Heart left ventricle (tissue), 16 donors: ENCODE measurements at regions not wholly inside any gene's neighbourhood (a gene's known extent, or its start where the extent isn't known, plus 50 kb on each side); places are given as distances from the start of the nearest gene placed in this dataset.

ENCODE experiments used
- ATAC-seq, 4 donors: fragments of 200-7000 bp; cut with Tn5 transposase; one replicate each; pipeline ENCODE4 v1.9.1; 2020 to 2022; ENCODE audit warnings: moderate library complexity in 4 of 4, mild to moderate bottlenecking in 3 of 4, moderate number of reproducible peaks in 1 of 4
- DNase-seq, 5 donors: peaks; one replicate each; pipeline ENCODE4 v3.0.0-alpha.2; 2020
- H3K27ac ChIP-seq, 12 donors: fragments of 200-600 bp; sonication (generic) in 4 of 12; one replicate each; pipeline versions ENCODE4 v1.5.0 to v1.8.0; 2016 to 2022; ENCODE audit warnings: mild to moderate bottlenecking in 2 of 12
- H3K27me3 ChIP-seq, 9 donors: fragments of 200-600 bp; sonication (generic) in 2 of 9; one replicate each; pipeline versions ENCODE4 v1.5.1 to v1.8.0; 2016 to 2022; ENCODE audit warnings: mild to moderate bottlenecking in 3 of 9
- H3K36me3 ChIP-seq, 9 donors: fragments of 200-600 bp; sonication (generic) in 2 of 9; one replicate each; pipeline versions ENCODE4 v1.5.0 to v1.8.0; 2018 to 2022; ENCODE audit warnings: mild to moderate bottlenecking in 2 of 9
- H3K4me1 ChIP-seq, 12 donors: fragments of 200-600 bp; sonication (generic) in 4 of 12; one replicate each; pipeline versions ENCODE4 v1.5.0 to v1.8.0; 2016 to 2022; ENCODE audit warnings: mild to moderate bottlenecking in 3 of 12
- H3K4me3 ChIP-seq, 12 donors: fragments of 200-600 bp; sonication (generic) in 4 of 12; one replicate each; pipeline versions ENCODE4 v1.5.0 to v1.8.0; 2017 to 2022; ENCODE audit warnings: mild to moderate bottlenecking in 9 of 12, moderate library complexity in 4 of 12
- H3K9me3 ChIP-seq, 12 donors: fragments of 200-600 bp; sonication (generic) in 4 of 12; one replicate each; pipeline versions ENCODE4 v1.5.0 to v1.8.0; 2016 to 2022; ENCODE audit warnings: mild to moderate bottlenecking in 1 of 12
- POLR2A ChIP-seq, 2 donors: fragments of 450-650 bp; IDR thresholded peaks; one replicate each; pipeline ENCODE4 v1.6.1; 2017; ENCODE audit warnings: antibody characterized with exemption in 2 of 2, mild to moderate bottlenecking in 2 of 2, moderate library complexity in 2 of 2
- WGBS, 4 donors: extraction: QIAGEN DNeasy Blood & Tissue Kit in 2 of 4; methylation state at CpG; one replicate each; pipeline versions ENCODE4 v1.1.5 to v1.1.7; 2013 to 2018; 5-methylcytosine and 5-hydroxymethylcytosine counted together
- intact Hi-C, 10 donors: fragments of 100-400 bp; cut with DNase I; formaldehyde crosslinking; loops; one replicate each; pipeline versions ENCODE4 v1.11.1 to v1.14.2; 2022
- TF ChIP-seq, protein P1 (sequence below), 12 donors: fragments of 200-600 bp; sonication (generic) in 4 of 12; IDR thresholded peaks; one replicate each; pipeline versions ENCODE4 v1.5.0 to v1.8.0; 2018 to 2022; ENCODE audit warnings: antibody characterized with exemption in 12 of 12, mild to moderate bottlenecking in 5 of 12
- donor health status: ischemic (EF 13 %, LVEDD 7.1; RV severe dilation, severe dysfunction).
- donor health status: healthy with polysubstance abuse.
- donor health status: DM: no; HTN: yes; CAD: no.
- donor health status: DM: no; HTN: no; CAD: no.
- donor health status: ischemic (EF 25% LVEDD 6.9; RV normal size, moderate dysfunction).
- donor health status: ischemic (EF 25% LVEDD 5.7; RV mildly dilated, moderate dysfunction).
- donor health status: healthy.
- donor health status: DM: yes; HTN: yes; CAD: no.
- donor health status: ischemic (EF 35%, LVEDD 5.7; RV mildly dilated, moderate dysfunction).
- donor health status: nonischemic (EF 11% LVEDD 7.7; RV severe dilation, severe dysfunction).
- donor health status: DM: yes; HTN: yes; CAD: no.
- donor health status: PGD.
- donor health status: ischemic (EF 29% LVEDD 5.4; RV normal size, mild dysfunction).
- donor health status: nonischemic (EF 23%, LVEDD 6.1; RV moderate dilation, normal function).

DNA sequence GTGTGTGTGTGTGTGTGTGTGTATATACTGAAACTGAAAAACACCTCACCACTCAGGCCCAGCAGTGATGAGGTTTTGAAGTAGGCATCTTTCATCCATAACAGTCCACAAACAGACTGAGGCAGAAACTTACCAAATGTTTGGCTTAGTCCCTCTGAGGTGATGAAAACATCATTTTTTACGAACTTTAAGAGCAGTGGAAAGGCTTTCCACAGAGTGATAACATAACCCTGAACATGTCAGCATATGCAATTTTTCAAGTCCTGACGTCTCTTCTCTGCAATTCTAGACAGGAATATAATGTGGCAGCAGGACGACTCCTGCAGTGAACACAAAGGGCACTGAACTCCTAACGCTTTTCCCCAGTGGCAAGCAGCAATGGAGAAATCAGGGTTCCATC lies 247.0 kb upstream of the THBS1 start:
- H3K27me3 ChIP-seq, result no peaks in the 10 kb centered on the region
- TF ChIP-seq, protein P1, sequence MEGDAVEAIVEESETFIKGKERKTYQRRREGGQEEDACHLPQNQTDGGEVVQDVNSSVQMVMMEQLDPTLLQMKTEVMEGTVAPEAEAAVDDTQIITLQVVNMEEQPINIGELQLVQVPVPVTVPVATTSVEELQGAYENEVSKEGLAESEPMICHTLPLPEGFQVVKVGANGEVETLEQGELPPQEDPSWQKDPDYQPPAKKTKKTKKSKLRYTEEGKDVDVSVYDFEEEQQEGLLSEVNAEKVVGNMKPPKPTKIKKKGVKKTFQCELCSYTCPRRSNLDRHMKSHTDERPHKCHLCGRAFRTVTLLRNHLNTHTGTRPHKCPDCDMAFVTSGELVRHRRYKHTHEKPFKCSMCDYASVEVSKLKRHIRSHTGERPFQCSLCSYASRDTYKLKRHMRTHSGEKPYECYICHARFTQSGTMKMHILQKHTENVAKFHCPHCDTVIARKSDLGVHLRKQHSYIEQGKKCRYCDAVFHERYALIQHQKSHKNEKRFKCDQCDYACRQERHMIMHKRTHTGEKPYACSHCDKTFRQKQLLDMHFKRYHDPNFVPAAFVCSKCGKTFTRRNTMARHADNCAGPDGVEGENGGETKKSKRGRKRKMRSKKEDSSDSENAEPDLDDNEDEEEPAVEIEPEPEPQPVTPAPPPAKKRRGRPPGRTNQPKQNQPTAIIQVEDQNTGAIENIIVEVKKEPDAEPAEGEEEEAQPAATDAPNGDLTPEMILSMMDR (IDR thresholded peaks at IDR 0.05), result no peak
- TF ChIP-seq POLR2A (IDR thresholded peaks at IDR 0.05), result no peak
- DNase-seq, result no peak
- 82 to 85% (median 84%) methylated on average over 4 of the region's 4 CpGs for whole genome bisulfite sequencing, 4 donors
- no peak overlapping the region for H3K27ac ChIP-seq
- ATAC-seq, result no peak
- no peaks in the 10 kb centered on the region for H3K36me3 ChIP-seq
- intact Hi-C loops, result no loop called here
- H3K9me3 ChIP-seq, result no peaks in the 10 kb centered on the region
- H3K4me3 ChIP-seq, result no peak overlapping the region
- H3K4me1 ChIP-seq, result peaks cover 0 to 24% (median 0%) of the 10 kb centered on the region in 12 donors

DNA sequence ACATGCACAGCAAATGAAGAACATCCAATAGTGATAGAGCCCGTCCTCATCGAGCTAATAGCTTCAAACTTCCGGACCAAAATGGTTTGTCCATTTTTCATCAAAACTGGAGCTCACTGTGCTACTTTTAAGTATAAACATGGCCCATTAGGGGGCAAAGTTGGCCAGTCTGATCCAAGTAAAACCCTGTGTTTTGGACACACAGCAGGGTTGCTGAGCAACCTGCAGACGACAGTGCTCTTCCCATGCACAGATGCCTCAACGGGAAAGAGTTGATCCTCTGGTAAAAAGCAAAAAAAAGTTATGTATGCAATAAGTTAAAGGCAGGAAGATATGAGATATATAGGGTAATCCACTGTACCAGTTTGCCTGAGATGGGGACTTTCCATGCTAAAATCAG lies 244.0 kb upstream of the THBS1 start:
- H3K9me3 ChIP-seq, result no peaks in the 10 kb centered on the region
- no peak overlapping the region for H3K27ac ChIP-seq
- WGBS, 4 donors, result 61 to 80% (median 71%) methylated on average over 5 of the region's 5 CpGs
- TF ChIP-seq, protein P1 (IDR thresholded peaks at IDR 0.05), result no peak
- no peak for TF ChIP-seq POLR2A (IDR thresholded peaks at IDR 0.05)
- no peak overlapping the region for H3K4me3 ChIP-seq
- no peak for ATAC-seq
- peaks cover 0 to 17% (median 0%) of the 10 kb centered on the region in 12 donors for H3K4me1 ChIP-seq
- no peaks in the 10 kb centered on the region for H3K27me3 ChIP-seq
- no peaks in the 10 kb centered on the region for H3K36me3 ChIP-seq
- intact Hi-C loops, result no loop called here
- no peak for DNase-seq

DNA sequence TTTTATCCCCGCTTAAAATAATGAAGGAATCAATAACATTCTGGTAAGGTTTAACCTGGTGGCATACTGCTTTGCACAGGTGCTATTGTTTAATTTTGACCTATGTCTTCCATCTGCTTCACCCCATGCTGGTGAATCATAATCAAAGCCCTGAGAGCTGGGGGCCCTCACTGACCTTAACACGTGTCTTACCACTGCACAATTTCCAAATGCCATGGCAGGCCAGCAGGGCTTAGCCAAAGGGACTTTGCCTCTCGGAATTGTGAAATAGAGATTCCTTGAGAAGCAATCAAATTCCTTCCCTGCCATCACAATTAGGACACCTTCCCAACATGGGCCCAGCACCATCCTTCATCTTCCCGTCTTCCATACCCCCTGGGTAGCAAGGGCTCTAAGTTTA lies 242.6 kb upstream of the THBS1 start:
- peaks cover 0 to 17% (median 0%) of the 10 kb centered on the region in 12 donors for H3K4me1 ChIP-seq
- WGBS, 4 donors, result 72 to 96% (median 80%) methylated on average over 4 of the region's 4 CpGs
- H3K27me3 ChIP-seq, result no peaks in the 10 kb centered on the region
- no peak overlapping the region for H3K4me3 ChIP-seq
- ATAC-seq, result no peak
- no peak overlapping the region for H3K27ac ChIP-seq
- intact Hi-C loops, result no loop called here
- H3K9me3 ChIP-seq, result peaks cover 0 to 12% (median 0%) of the 10 kb centered on the region in 12 donors
- no peaks in the 10 kb centered on the region for H3K36me3 ChIP-seq
- no peak for DNase-seq
- TF ChIP-seq, protein P1 (IDR thresholded peaks at IDR 0.05), result no peak
- TF ChIP-seq POLR2A (IDR thresholded peaks at IDR 0.05), result no peak

DNA sequence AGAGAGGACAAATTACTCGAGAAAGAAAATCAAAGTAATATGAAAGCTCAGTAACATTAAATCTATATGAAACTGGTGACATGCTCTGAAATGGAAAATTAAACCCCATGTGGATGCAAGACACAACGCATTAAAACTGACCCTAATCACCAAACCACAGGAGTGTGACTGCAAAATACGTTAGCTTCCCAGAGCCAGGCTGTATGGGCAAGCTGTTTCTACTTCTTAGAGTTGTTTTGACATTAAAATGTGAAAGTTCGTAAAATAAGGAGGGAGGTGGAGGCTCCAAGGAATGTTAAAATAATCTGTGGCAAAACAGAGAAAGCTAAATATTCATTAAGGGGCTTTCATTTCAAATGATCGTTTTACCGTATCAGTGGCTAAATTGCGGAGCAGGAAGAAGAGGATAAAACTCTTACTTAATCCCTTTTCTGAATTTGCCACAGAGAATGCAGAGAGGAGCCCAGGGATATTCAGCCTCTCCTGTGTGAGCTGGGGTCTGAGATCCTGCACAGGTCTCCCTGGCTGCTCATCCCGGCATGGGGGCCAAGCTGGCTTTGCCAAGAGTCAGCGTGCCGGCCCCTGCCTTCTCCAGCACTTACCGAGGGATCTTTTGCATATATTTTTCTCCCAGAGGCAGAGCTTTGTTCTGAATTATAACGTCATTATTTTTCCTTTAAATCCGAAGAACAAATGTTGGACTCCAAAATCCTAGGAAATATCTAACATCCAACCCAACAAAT lies 239.8 kb upstream of the THBS1 start:
- Histone ChIP-seq H3K4me3 (no peak overlapping the region), H3K4me1 (no peaks in the 10 kb centered on the region), H3K27ac (no peak overlapping the region), H3K27me3 (no peaks in the 10 kb centered on the region), H3K9me3 (peaks cover 0 to 19% (median 1%) of the 10 kb centered on the region in 12 donors), H3K36me3 (no peaks in the 10 kb centered on the region)
- intact Hi-C loops, result no loop called here
- DNase-seq (no peak), ATAC-seq (no peak)
- TF ChIP-seq, protein P1 (IDR thresholded peaks at IDR 0.05), result no peak
- no peak for TF ChIP-seq POLR2A (IDR thresholded peaks at IDR 0.05)
- 80 to 82% (median 81%) methylated on average over 13 of the region's 13 CpGs for WGBS, 4 donors
